Coronary artery (tissue), 2 donors: ENCODE measurements at regions not wholly inside any gene's neighbourhood (a gene's known extent, or its start where the extent isn't known, plus 50 kb on each side); places are given as distances from the start of the nearest gene placed in this dataset.

Experiments used
- DNase-seq: peaks from one replicate; pipeline ENCODE4 v3.0.0-alpha.2; 2017; ENCODE audit warnings: low spot score
- H3K27ac ChIP-seq, 2 donors: fragments of 200-600 bp; sonication (generic); one replicate each; pipeline ENCODE4 v1.5.1; 2016 to 2019
- H3K4me3 ChIP-seq: fragments of 200-600 bp; sonication (generic); 2 replicates; pipeline ENCODE4 v1.5.1; 2016; ENCODE audit warnings: mild to moderate bottlenecking, moderate library complexity
- TF ChIP-seq, protein P1 (sequence below): fragments of 200-600 bp; sonication (generic); IDR thresholded peaks from one replicate; pipeline ENCODE4 v1.5.1; 2019; ENCODE audit warnings: antibody characterized with exemption

DNA sequence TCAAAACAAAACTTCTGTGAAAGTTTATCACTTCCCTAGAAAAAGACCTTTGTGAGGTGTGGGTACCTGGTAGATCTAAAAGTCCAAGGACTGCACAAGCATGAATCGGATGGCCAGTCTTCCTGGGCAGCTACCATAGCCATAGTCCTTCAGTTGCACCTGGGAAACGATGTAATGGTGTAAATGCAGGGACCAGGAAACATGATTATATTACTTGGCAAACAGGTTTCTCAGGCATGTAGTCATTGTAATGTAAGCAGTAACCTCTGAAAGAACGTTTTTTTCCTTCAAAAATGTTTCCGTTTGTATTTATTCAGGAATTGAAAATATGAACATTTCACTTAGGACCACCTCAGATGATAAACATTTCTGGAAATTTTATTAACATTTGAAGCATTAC, 433.4 kb downstream of the DTWD2 start:
- TF ChIP-seq, protein P1, sequence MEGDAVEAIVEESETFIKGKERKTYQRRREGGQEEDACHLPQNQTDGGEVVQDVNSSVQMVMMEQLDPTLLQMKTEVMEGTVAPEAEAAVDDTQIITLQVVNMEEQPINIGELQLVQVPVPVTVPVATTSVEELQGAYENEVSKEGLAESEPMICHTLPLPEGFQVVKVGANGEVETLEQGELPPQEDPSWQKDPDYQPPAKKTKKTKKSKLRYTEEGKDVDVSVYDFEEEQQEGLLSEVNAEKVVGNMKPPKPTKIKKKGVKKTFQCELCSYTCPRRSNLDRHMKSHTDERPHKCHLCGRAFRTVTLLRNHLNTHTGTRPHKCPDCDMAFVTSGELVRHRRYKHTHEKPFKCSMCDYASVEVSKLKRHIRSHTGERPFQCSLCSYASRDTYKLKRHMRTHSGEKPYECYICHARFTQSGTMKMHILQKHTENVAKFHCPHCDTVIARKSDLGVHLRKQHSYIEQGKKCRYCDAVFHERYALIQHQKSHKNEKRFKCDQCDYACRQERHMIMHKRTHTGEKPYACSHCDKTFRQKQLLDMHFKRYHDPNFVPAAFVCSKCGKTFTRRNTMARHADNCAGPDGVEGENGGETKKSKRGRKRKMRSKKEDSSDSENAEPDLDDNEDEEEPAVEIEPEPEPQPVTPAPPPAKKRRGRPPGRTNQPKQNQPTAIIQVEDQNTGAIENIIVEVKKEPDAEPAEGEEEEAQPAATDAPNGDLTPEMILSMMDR, result no peak
- no peak overlapping the region for H3K27ac ChIP-seq
- DNase-seq, result no peak
- no peak overlapping the region for H3K4me3 ChIP-seq

DNA sequence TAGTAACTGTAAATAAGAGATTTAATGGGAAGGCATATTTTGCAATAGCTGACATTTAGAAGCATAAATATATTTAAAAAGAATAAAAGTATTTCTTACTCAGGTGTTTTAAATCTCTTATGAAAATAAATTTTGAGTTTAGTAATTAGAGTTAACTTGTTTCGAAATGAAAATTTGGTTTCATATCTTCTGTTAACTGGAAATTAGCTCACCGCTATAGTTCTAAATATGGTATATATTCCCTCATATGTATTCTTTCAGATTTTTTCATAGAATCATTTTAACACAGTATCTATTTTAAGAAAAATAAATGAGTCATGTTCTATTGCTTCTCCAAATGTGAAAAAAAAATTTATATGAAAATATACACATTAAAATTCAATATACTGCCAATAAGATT, 434.1 kb downstream of the DTWD2 start:
- TF ChIP-seq, protein P1, result no peak
- no peak for DNase-seq
- H3K4me3 ChIP-seq, result no peak overlapping the region
- no peak overlapping the region for H3K27ac ChIP-seq

DNA sequence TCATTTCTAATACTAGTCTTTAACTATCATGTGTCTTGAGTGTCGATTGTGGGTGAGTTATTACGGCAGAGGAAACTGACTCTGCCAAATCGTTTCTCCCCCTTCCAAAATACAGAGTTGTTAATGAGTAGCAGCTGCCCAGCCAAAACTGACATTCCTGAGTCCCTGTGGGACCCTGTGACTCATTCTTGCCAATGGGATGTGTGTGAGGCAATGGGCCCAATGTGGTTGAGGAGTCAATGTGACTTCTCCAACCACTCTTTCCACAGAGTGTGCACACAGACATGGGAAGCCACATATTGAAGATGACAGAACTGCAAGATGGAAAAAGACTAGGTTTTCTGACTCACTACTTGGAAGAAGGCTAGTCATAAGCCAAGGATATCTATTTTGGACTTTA, 434.7 kb downstream of the DTWD2 start:
- DNase-seq, result no peak

DNA sequence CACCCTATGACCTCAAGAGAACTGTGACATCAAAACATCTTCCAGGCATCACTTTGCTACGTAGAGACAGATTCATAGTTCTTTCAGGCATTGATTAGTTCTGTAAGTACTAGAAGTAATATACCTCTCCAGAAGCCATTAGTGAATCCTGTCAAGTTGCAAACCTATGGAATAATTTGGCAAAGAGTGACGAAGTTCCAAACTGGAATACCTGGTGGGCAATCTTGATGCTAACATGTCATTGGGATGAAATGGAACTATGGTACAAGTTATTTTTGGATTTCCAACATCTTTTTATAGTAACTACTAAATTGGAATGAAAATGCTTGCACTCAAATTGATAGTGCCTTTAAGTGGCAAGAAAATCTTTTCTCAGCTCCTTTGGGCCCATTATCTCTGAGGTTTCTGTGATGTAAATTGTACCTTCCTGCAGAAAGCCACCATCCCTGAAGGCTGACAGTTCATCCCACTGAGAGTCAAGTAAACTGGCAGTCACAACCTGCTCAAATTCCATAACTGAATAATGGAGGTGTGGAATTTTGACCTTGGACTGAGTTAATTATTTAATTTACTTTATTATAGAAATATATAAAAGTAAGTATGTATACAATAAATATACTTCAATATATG, 435.5 kb downstream of the DTWD2 start:
- Histone ChIP-seq H3K4me3 (no peak overlapping the region), H3K27ac (no peak overlapping the region)
- DNase-seq, result no peak
- TF ChIP-seq, protein P1, result no peak

More for the DNA sequence above, 434.7 kb downstream of the DTWD2 start:
- no peak overlapping the region for H3K4me3 ChIP-seq
- TF ChIP-seq, protein P1, result no peak
- H3K27ac ChIP-seq, result no peak overlapping the region

DNA sequence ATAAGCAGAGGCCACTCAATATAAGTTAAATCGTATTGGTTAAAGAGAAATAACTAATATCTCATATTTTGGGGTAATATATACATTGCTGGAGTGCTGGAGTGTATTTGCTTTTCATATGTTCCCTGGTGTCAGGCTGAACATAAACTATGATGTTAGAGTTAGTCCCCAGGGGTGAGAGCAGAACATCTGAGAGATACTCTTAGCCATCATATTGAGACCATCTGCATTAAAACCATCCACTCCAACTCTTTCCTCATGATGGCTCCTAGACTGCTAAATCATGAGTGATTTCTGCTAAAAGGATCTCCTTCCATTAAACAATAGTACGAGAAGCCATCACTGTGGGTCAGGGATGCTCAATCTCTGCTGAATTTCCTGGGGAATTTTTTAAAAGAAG, 436.2 kb downstream of the DTWD2 start:
- TF ChIP-seq, protein P1, result no peak
- Histone ChIP-seq H3K27ac (no peak overlapping the region), H3K4me3 (no peak overlapping the region)
- no peak for DNase-seq

DNA sequence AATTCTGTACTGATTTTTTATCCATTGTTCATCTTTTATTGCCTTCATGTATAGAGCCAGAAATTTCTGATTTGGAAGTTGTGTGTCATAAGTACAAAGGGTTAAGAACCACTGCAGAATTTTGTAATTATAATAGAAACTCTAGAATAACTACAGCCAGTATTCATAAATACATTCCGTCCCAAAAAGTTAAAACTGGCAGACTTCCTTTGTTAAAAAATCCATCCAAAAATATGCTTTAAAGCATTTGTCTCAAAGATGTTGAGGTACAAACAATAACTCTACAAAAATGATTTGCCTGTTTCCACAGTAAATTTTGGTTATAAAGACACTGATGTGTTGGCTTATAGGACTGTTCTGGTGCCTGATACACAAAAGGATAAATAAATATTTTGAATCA, 436.6 kb downstream of the DTWD2 start:
- DNase-seq, result no peak
- Histone ChIP-seq H3K27ac (no peak overlapping the region), H3K4me3 (no peak overlapping the region)
- TF ChIP-seq, protein P1, result no peak

DNA sequence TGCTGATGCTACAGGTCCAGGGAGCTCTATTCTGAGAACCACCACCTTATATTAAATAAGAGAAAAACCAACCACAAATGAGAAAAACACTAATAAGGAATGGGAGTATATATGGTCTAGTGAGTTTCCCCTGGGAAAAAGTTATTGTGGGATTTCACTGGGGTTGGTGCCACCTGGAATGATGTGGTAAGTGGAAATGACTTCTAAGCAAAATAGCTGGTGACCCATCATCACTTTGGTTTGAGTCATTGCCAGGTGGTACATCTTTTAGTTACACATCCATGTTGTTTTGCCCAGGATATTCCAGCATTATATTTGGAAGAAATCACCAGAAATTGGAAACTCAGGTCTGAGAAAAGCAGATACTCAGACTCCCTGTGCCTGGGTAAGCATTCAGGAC, 437.3 kb downstream of the DTWD2 start:
- TF ChIP-seq, protein P1, result no peak
- H3K4me3 ChIP-seq, result no peak overlapping the region
- no peak overlapping the region for H3K27ac ChIP-seq
- DNase-seq, result no peak
